ENCODE measurements at regions not wholly inside any gene's neighbourhood (a gene's known extent, or its start where the extent isn't known, plus 50 kb on each side); places are given as distances from the start of the nearest gene placed in this dataset.

DNA sequence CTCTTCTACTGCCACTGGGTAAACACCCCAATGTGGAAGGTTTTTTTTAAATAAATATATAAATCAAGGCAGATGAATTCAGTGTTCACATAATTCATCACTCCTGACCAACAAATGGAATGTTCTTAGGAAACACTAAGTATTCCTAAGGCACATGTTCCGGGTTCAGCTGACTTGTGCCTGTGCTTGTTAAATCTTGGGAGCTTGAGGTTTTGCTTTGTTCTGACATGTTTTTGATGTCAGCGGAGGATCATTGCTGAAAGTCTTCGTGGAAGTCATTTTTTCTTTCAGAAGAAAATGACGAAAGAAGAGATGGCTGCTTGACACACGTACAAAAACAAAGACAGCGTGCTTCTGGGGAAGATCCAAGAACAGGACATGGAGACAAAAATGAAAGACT lies 185.8 kb downstream of the MZT1 start:
- POLR2A ChIA-PET (ENCODE audit: unreplicated experiment) = no interaction called here
- intact Hi-C loops (cut with micrococcal nuclease) = no loop called here
- Histone ChIP-seq H3K27ac (ENCODE audit: low read length) (no peak overlapping the region), H3K4me2 (ENCODE audit: low read length) (no peak overlapping the region), H3K9me2 (replicated peaks; ENCODE audit: low read length) (no peaks in the 10 kb centered on the region), H3K36me3 (ENCODE audit: low read depth, low read length) (no peaks in the 10 kb centered on the region), H3K9me3 (ENCODE audit: low read length) (no peaks in the 10 kb centered on the region), H3K79me2 (ENCODE audit: low read length) (no peaks in the 10 kb centered on the region), H2AFZ (ENCODE audit: low read length) (no peak overlapping the region), H4K20me1 (ENCODE audit: low read length) (no peaks in the 10 kb centered on the region), H3F3A (ENCODE audit: low read length, unreplicated experiment) (no peaks in the 10 kb centered on the region), H3K4me1 (ENCODE audit: insufficient read depth, low read length) (no peaks in the 10 kb centered on the region), H3K4me3 (ENCODE audit: low read length) (no peak overlapping the region), H3K9ac (ENCODE audit: low read length) (no peak overlapping the region), H3K27me3 (ENCODE audit: low read length) (no peaks in the 10 kb centered on the region)
- ATAC-seq (no peak), DNase-seq (no peak)
- CTCF ChIA-PET = no interaction called here
- TF ChIP-seq EZH2phosphoT487 (IDR thresholded peaks at IDR 0.05; ENCODE audit: borderline replicate concordance, low read length) (no peak), EZH2 (IDR thresholded peaks at IDR 0.05; ENCODE audit: low read length, unreplicated experiment) (no peak)
- TF ChIP-seq, protein P1, sequence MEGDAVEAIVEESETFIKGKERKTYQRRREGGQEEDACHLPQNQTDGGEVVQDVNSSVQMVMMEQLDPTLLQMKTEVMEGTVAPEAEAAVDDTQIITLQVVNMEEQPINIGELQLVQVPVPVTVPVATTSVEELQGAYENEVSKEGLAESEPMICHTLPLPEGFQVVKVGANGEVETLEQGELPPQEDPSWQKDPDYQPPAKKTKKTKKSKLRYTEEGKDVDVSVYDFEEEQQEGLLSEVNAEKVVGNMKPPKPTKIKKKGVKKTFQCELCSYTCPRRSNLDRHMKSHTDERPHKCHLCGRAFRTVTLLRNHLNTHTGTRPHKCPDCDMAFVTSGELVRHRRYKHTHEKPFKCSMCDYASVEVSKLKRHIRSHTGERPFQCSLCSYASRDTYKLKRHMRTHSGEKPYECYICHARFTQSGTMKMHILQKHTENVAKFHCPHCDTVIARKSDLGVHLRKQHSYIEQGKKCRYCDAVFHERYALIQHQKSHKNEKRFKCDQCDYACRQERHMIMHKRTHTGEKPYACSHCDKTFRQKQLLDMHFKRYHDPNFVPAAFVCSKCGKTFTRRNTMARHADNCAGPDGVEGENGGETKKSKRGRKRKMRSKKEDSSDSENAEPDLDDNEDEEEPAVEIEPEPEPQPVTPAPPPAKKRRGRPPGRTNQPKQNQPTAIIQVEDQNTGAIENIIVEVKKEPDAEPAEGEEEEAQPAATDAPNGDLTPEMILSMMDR (conservative IDR thresholded peaks at IDR 0.05; ENCODE audit: low read depth, low read length) = no peak
- no TSS peak for BruUV-seq (replicated peaks)

DNA sequence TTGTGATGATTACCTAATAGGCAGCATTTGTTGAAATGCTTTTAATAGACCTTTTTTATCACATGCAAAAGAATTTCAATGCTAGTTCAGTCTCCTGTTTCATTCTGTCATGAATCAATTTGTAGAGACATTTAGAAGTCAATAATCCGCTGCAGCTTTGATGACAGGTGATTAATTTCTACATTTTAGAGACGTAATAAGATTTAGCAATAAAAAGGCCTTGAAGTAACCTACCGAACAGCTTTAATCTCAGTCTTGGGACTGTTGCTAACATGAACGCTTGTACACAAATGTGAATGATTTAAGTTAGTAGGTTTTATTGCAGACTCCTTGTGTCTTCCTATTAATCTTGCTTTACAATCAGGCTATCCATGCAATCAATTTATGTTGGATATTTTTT lies 186.5 kb downstream of the MZT1 start:
- H3K27ac ChIP-seq (ENCODE audit: low read length) = no peak overlapping the region
- H2AFZ ChIP-seq (ENCODE audit: low read length) = no peak overlapping the region
- no peak overlapping the region for H3K9ac ChIP-seq (ENCODE audit: low read length)
- no peak for TF ChIP-seq EZH2phosphoT487 (IDR thresholded peaks at IDR 0.05; ENCODE audit: borderline replicate concordance, low read length)
- TF ChIP-seq, protein P1 (conservative IDR thresholded peaks at IDR 0.05; ENCODE audit: low read depth, low read length) = no peak
- no peak for TF ChIP-seq EZH2 (IDR thresholded peaks at IDR 0.05; ENCODE audit: low read length, unreplicated experiment)
- intact Hi-C loops (cut with micrococcal nuclease) = no loop called here
- H3K4me3 ChIP-seq (ENCODE audit: low read length) = no peak overlapping the region
- no peaks in the 10 kb centered on the region for H3K79me2 ChIP-seq (ENCODE audit: low read length)
- POLR2A ChIA-PET (ENCODE audit: unreplicated experiment) = no interaction called here
- CTCF ChIA-PET = no interaction called here
- ATAC-seq (no peak), DNase-seq (no peak)
- no peaks in the 10 kb centered on the region for H3F3A ChIP-seq (ENCODE audit: low read length, unreplicated experiment)
- H3K4me1 ChIP-seq (ENCODE audit: insufficient read depth, low read length) = no peaks in the 10 kb centered on the region
- H3K27me3 ChIP-seq (ENCODE audit: low read length) = no peaks in the 10 kb centered on the region
- no peaks in the 10 kb centered on the region for H3K9me3 ChIP-seq (ENCODE audit: low read length)
- BruUV-seq (replicated peaks) = no TSS peak
- H3K4me2 ChIP-seq (ENCODE audit: low read length) = no peak overlapping the region
- no peaks in the 10 kb centered on the region for H4K20me1 ChIP-seq (ENCODE audit: low read length)
- H3K36me3 ChIP-seq (ENCODE audit: low read depth, low read length) = no peaks in the 10 kb centered on the region
- no peaks in the 10 kb centered on the region for H3K9me2 ChIP-seq (replicated peaks; ENCODE audit: low read length)

DNA sequence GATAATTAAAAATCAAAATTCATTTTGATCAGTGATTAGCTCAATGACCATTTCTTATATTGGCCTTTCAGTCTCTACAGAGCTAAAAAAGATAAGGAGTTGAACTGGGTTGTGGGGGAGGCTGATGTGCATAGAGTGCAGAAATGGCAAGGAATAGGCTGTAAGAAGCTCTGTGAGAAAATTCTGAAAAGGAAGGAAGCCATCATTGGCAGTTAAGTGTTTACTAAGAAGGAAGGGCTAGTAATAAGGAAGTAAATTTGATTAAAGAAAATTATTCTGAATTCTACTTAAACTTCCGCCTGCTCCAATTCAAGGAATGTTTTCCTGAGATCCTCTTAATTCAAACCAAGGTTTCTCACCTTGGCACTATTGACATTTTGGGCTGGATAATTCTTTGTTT lies 187.5 kb downstream of the MZT1 start:
- Histone ChIP-seq H3K9me2 (replicated peaks; ENCODE audit: low read length) (no peaks in the 10 kb centered on the region), H3K4me3 (ENCODE audit: low read length) (no peak overlapping the region), H3K4me1 (ENCODE audit: insufficient read depth, low read length) (no peaks in the 10 kb centered on the region), H3K79me2 (ENCODE audit: low read length) (no peaks in the 10 kb centered on the region), H3K36me3 (ENCODE audit: low read depth, low read length) (no peaks in the 10 kb centered on the region), H3K4me2 (ENCODE audit: low read length) (no peak overlapping the region), H3K9me3 (ENCODE audit: low read length) (no peaks in the 10 kb centered on the region), H3K9ac (ENCODE audit: low read length) (no peak overlapping the region), H4K20me1 (ENCODE audit: low read length) (no peaks in the 10 kb centered on the region), H2AFZ (ENCODE audit: low read length) (no peak overlapping the region), H3K27me3 (ENCODE audit: low read length) (no peaks in the 10 kb centered on the region), H3F3A (ENCODE audit: low read length, unreplicated experiment) (no peaks in the 10 kb centered on the region), H3K27ac (ENCODE audit: low read length) (no peak overlapping the region)
- ChIA-PET CTCF (no interaction called here), POLR2A (ENCODE audit: unreplicated experiment) (no interaction called here)
- ATAC-seq = no peak
- intact Hi-C loops (cut with micrococcal nuclease) = no loop called here
- DNase-seq = no peak
- no TSS peak for BruUV-seq (replicated peaks)
- TF ChIP-seq, protein P1 (conservative IDR thresholded peaks at IDR 0.05; ENCODE audit: low read depth, low read length) = no peak
